ENCODE measurements at regions not wholly inside any gene's neighbourhood (a gene's known extent, or its start where the extent isn't known, plus 50 kb on each side); places are given as distances from the start of the nearest gene placed in this dataset.

- H3K4me1 ChIP-seq (ENCODE audit: control insufficient read depth, extremely low read depth, insufficient read depth, low read length), result no peaks in the 10 kb centered on the region
- H3K4me3 ChIP-seq (replicated peaks in 1 of 3; ENCODE audit: insufficient read depth in 1 of 3, low read depth in 1 of 3, low read length in 3 of 3), result no peak overlapping the region
- H2AFZ ChIP-seq (ENCODE audit: low read depth, low read length), result no peak overlapping the region
- dilution Hi-C loops (cut with MboI; ENCODE audit: extremely low pct_ligation_motif_present, low sequenced_read_pairs) (no loop called here), intact Hi-C loops (cut with micrococcal nuclease) (no loop called here)
- ChIA-PET POLR2A (no interaction called here), CTCF (no interaction called here)
- no peaks in the 10 kb centered on the region for H3K27me3 ChIP-seq (ENCODE audit: control insufficient read depth in 2 of 2, insufficient read depth in 2 of 2, low read length in 2 of 2)
- H3K4me2 ChIP-seq (ENCODE audit: insufficient read depth, low read length), result no peak overlapping the region
- BruUV-seq (replicated peaks), result no TSS peak
- no peaks in the 10 kb centered on the region for H3K9me1 ChIP-seq (replicated peaks; ENCODE audit: control insufficient read depth, extremely low read depth, insufficient read depth, low read length)
- H3K79me2 ChIP-seq (ENCODE audit: control insufficient read depth, insufficient read depth, low read length), result no peaks in the 10 kb centered on the region
- H3K9me3 ChIP-seq (replicated peaks; ENCODE audit: control insufficient read depth, insufficient read depth, low read length), result peaks cover 2% of the 10 kb centered on the region
- H3K9ac ChIP-seq (replicated peaks; ENCODE audit: extremely low read depth, insufficient read depth, low read length), result no peak overlapping the region
- DNase-seq (ENCODE audit: low read depth, low spot score) (no peak), FAIRE-seq (no peak)
- H4K20me1 ChIP-seq (replicated peaks; ENCODE audit: control insufficient read depth, extremely low read depth, insufficient read depth, low read length), result no peaks in the 10 kb centered on the region
- no peak for TF ChIP-seq JUN (IDR thresholded peaks at IDR 0.05; ENCODE audit: borderline replicate concordance, insufficient read depth, insufficient read length, low read depth)
- no peak for TF ChIP-seq MYC (IDR thresholded peaks at IDR 0.05; ENCODE audit: low read depth, low read length)
- H3K36me3 ChIP-seq (ENCODE audit: control insufficient read depth in 2 of 2, extremely low read depth in 1 of 2, insufficient read depth in 2 of 2, low read length in 2 of 2), result no peaks in the 10 kb centered on the region
- no peak overlapping the region for H3K27ac ChIP-seq (ENCODE audit: insufficient read depth, low read depth, low read length)
Measured at GRCh38 chr5:174221946-174222345, 176.4 kb downstream of the NSG2 start.

- Histone ChIP-seq H3K4me3 (replicated peaks in 1 of 3; ENCODE audit: insufficient read depth in 1 of 3, low read depth in 1 of 3, low read length in 3 of 3) (no peak overlapping the region), H3K9me3 (replicated peaks; ENCODE audit: control insufficient read depth, insufficient read depth, low read length) (peaks cover 2% of the 10 kb centered on the region), H3K9ac (replicated peaks; ENCODE audit: extremely low read depth, insufficient read depth, low read length) (no peak overlapping the region), H3K9me1 (replicated peaks; ENCODE audit: control insufficient read depth, extremely low read depth, insufficient read depth, low read length) (no peaks in the 10 kb centered on the region), H2AFZ (ENCODE audit: low read depth, low read length) (no peak overlapping the region), H3K4me1 (ENCODE audit: control insufficient read depth, extremely low read depth, insufficient read depth, low read length) (no peaks in the 10 kb centered on the region), H3K36me3 (ENCODE audit: control insufficient read depth in 2 of 2, extremely low read depth in 1 of 2, insufficient read depth in 2 of 2, low read length in 2 of 2) (no peaks in the 10 kb centered on the region), H3K27ac (ENCODE audit: insufficient read depth, low read depth, low read length) (no peak overlapping the region), H3K79me2 (ENCODE audit: control insufficient read depth, insufficient read depth, low read length) (no peaks in the 10 kb centered on the region), H4K20me1 (replicated peaks; ENCODE audit: control insufficient read depth, extremely low read depth, insufficient read depth, low read length) (no peaks in the 10 kb centered on the region), H3K27me3 (ENCODE audit: control insufficient read depth in 2 of 2, insufficient read depth in 2 of 2, low read length in 2 of 2) (no peaks in the 10 kb centered on the region), H3K4me2 (ENCODE audit: insufficient read depth, low read length) (no peak overlapping the region)
- CTCF ChIA-PET, result no interaction called here
- intact Hi-C loops (cut with micrococcal nuclease) (no loop called here), dilution Hi-C loops (cut with MboI; ENCODE audit: extremely low pct_ligation_motif_present, low sequenced_read_pairs) (no loop called here)
- FAIRE-seq (no peak), DNase-seq (ENCODE audit: low read depth, low spot score) (no peak)
- no peak for TF ChIP-seq CTCF (IDR thresholded peaks at IDR 0.05; ENCODE audit: extremely low read depth in 1 of 2, insufficient read depth in 1 of 2, low read depth in 1 of 2, low read length in 2 of 2)
- no peak for TF ChIP-seq POLR2A (IDR thresholded peaks at IDR 0.05; ENCODE audit: low read depth, low read length)
- no peak for TF ChIP-seq EZH2 (IDR thresholded peaks at IDR 0.05; ENCODE audit: borderline replicate concordance, low read depth, low read length, severe bottlenecking)
- no peak for TF ChIP-seq JUN (IDR thresholded peaks at IDR 0.05; ENCODE audit: borderline replicate concordance, insufficient read depth, insufficient read length, low read depth)
- no peak for TF ChIP-seq MYC (IDR thresholded peaks at IDR 0.05; ENCODE audit: low read depth, low read length)
- TF ChIP-seq POLR2AphosphoS5 (IDR thresholded peaks at IDR 0.05; ENCODE audit: insufficient read depth, low read depth, low read length), result no peak
- TF ChIP-seq FOS (IDR thresholded peaks at IDR 0.05; ENCODE audit: borderline replicate concordance, insufficient read depth, low read length), result no peak
- TF ChIP-seq MAX (IDR thresholded peaks at IDR 0.05; ENCODE audit: insufficient read depth, insufficient read length), result no peak
- BruUV-seq (replicated peaks), result no TSS peak
- POLR2A ChIA-PET, result no interaction called here
Measured at GRCh38 chr5:174222891-174223290, 177.4 kb downstream of the NSG2 start.
